ENCODE measurements at regions not wholly inside any gene's neighbourhood (a gene's known extent, or its start where the extent isn't known, plus 50 kb on each side); places are given as distances from the start of the nearest gene placed in this dataset.

- no peak for TF ChIP-seq JUN (IDR thresholded peaks at IDR 0.05; ENCODE audit: borderline replicate concordance, insufficient read depth, insufficient read length, low read depth)
- TF ChIP-seq MAX (IDR thresholded peaks at IDR 0.05; ENCODE audit: insufficient read depth, insufficient read length): no peak
- TF ChIP-seq POLR2AphosphoS5 (IDR thresholded peaks at IDR 0.05; ENCODE audit: insufficient read depth, low read depth, low read length): no peak
- no peak for TF ChIP-seq POLR2A (IDR thresholded peaks at IDR 0.05; ENCODE audit: low read depth, low read length)
These were observed 366.6 kb upstream of the CCL2 start for GRCh38 chr17:33888455-33888854.

Measured in endothelial cell of umbilical vein (primary cell).